ENCODE measurements at regions not wholly inside any gene's neighbourhood (a gene's known extent, or its start where the extent isn't known, plus 50 kb on each side); places are given as distances from the start of the nearest gene placed in this dataset.

DNA sequence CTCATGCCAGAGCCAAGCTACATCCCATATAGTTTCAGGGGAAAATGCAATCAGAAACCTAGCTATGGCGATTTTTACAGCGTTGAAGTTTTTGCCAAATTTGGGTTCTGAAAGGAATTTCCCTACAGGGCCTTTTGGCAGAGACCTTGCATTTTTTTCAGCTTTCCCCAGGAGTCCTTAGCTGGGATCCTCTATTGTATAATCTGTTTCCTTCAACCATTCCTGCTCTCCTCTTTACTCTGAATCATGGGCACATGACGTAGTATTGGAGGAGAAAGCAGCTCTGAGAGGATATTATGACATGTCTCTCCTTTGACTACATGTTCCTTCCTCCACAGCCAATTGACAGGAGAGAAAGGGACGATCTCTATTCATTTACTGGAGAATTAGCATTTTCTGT, 118.5 kb upstream of the ERCC6L2 start:
- DNase-seq (ENCODE audit: low spot score) = peak; percentile 85

- DNase-seq (ENCODE audit: low spot score) = no peak
Observed at GRCh38 chr9:95756101-95756500, 119.4 kb upstream of the ERCC6L2 start.

DNA sequence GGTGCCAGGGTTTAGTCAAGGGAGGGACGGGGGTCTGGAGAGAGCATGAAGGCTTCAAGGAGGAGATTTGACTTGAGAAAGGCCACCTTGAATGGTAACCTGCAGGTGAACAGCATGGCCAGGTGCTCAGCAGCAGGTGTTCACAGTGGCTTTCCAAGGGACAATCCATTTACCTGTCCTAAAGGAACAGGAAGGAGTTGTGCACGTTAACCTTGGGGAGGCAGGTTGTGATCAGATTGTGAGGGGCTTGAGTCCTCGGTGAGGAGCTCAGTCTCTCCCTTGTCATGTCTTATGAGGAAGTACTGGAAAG, 120.1 kb upstream of the ERCC6L2 start:
- DNase-seq (ENCODE audit: low spot score) = no peak

DNA sequence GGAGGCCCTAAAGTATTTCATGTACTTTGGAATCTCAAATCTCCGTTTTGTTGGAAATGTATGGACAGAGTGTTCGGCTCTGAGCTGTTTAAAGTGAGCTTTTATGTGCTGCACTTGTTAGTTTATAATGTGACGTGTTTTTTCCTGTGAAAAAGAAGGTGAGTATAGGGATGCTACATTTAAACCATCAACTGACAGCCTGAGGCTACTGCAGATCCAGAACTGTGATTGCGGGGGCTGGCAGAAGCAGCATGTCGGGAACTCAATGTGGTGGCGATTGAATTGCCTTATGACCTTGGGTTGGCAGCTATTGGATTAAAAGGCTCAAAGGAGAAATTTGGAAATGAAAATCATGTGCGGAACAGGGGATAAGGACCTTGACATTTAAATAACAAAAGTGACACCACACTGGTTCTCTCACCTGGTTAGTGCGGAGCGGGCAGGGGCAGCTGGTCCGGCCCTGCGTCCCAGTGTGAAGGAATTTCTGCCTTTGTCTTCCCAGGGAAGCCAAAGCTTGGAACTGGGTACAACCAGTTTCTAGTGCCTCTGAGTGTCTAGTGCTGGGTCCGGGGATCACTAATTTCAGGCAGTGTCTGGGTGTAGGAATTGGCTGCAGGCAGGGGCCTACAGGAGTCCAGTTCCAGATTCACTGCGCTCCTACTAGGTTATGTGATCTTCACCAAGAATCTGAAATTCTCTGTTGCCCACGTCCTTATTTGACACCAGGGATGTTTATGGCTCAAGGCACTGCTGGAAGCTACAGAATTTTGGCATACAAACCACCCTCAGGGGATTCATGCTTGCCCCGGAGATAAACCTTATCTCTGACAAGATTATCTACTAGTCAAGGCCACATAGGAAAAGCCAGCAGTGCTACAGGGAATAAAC, 120.7 kb upstream of the ERCC6L2 start:
- no peak for DNase-seq (ENCODE audit: low spot score)

GRCh38 chr9:95753762-95754465, 121.6 kb upstream of the ERCC6L2 start:
- peak; percentile 35 for DNase-seq (ENCODE audit: low spot score)

DNA sequence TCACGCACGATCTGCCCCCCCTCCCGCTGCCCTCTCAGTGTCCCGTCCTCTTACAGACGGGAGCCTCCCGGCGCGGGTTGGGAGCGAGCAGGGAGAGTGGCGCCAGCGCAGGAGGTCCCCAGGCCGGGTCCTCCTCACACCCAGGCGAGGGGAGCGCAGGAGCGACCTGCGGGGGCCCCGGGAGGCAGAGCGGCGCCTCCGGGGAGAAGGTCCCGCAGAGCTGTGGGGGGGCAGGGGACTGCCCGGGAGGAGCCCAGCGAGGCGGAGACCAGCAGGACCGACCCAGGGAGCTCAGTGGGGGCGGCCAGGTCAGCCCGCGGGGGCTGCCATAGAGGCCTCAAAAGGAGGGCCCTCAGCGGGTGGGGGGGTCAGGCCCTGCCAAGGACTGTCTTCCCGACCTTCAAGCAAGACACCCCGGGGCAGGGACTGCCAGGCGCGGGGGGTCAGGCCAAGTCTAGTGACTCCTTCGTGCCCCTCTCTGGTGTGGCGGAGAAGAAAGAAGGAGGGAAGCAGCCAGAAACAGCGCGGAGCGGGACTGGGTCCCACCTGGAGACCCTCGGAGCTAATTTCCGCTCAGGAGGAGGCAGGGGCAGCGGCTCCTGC, 123.3 kb upstream of the ERCC6L2 start:
- DNase-seq (ENCODE audit: low spot score) = no peak

DNA sequence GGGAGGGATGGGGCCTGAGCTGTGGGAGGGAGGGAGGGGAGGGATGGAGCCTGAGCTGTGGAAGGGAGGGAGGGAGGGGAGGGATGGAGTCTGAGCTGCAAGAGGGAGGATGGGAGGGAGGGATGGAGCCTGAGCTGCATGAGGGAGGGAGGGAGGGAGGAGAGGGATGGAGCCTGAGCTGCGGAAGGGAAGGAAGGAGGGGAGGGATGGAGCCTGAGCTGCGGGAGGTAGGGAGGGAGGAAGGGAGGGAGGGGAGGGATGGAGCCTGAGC, 124.0 kb upstream of the ERCC6L2 start:
- DNase-seq (ENCODE audit: low spot score) = no peak

GRCh38 chr9:95750725-95751519, 124.6 kb upstream of the ERCC6L2 start:
- no peak for DNase-seq (ENCODE audit: low spot score)

GRCh38 chr9:95749493-95749892, 126.0 kb upstream of the ERCC6L2 start:
- DNase-seq (ENCODE audit: low spot score) = no peak

DNA sequence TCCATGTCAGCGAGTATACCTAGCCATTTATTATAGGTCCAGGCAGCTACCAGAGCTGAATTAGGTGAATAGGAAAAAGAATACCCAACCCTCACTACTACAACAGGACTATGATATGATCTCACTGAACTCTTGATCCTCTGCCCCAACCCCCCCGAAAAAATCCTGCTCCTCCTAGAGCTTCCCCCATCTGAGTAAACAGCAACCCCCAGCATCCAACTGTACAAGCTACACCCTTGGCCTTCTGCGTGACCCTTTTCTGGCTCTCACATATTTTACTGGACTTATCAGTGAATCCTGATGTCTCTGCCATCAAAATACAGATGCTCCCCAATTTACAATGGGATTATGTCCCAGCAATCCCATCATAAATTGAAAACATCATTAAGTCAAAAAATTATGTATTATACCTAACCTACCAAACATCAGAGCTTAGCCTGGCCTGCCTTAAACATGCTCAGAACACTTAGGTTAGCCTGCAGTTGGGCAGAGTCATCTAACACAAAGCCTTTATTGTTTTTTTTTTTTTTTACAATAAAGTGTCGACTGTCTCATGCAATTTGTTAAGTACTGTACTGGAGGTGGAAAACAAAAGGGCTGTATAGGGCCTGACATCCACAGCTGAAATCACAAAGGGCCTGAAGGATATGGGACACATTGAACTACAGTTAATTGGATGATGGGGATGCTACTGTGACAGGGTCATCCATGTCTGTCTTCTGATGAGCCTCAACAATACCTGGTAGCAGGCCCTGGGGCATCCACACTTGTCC, 128.9 kb upstream of the ERCC6L2 start:
- no peak for DNase-seq (ENCODE audit: low spot score)

DNA sequence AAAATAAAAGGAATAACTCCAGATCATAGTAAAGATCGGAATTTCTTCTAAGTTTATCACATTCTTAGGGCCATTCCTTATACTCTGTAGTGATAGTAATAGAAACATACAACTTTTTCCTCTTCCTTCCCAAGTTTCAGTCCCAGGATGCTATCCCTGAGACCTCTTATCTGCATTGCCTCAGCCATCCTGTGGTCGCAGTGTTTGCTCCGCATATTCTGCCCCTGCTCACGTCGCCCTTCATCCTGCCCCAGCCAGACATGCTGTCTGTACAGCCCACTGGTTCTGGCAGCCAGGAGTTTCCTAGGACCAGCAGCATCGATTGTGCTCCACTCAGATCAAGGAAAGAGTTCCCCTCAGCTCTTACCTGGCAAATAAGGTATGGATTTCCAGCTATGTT, 132.7 kb upstream of the ERCC6L2 start:
- DNase-seq (ENCODE audit: low spot score) = no peak

GRCh38 chr9:95741631-95742030, 133.9 kb upstream of the ERCC6L2 start:
- no peak for DNase-seq (ENCODE audit: low spot score)

DNA sequence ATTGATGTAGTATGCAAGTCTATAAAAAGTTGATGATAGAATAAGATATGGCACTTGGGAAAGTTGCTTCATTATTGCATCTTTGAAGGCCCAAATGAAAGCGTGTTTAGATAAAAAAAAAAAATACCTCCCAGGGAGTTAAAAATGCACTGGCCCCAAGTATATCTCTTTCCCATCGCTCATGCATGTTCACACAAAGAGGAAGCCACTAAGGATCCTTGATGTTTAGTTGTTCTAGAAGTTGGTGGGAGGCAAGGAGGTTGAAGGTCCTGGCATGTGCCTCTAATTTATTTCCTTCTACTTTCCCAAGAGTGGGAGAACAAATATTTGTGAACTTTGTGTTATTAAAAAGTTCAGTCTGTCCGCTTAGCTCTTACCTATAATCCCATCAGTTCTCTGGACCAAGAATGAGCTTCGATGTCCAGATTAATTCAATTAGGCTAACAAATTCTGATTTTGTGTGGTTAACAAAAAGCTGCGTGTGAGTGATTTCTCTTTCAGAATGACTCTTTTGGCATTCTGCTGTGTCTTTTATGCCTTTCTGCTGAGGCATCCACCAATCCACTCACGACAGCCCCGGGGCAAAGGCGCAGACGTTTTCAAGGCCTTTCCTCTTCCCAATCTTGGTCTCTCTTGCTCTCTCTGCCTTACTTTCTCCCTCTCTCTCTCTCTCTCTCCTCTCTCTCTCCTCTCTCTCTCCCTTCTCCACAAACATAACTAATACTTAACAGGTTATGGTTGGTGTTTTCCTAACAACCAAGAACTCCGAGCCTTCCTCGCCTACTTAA, 135.1 kb upstream of the ERCC6L2 start:
- DNase-seq (ENCODE audit: low spot score) = no peak

DNA sequence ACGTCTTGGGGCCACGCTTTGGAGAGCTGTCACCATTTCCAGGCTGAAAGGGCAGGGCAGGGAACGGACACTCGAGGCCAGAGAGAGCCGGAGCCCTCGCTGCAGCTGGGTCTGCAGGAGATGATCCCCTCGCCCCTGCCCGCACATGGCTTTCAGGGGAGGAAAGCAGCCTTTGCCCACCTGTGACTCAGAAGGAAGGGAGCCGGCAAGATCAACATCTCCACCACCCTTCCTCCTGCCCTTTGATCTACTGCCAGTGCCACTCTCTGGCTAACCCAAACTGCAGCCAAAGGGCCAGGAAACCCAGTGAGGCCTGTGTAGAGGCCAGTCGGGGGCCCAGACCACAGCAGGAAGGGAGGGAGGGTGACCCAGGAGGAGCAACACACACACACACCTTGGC, 137.1 kb upstream of the ERCC6L2 start:
- no peak for DNase-seq (ENCODE audit: low spot score)

GRCh38 chr9:95736891-95737522, 138.5 kb upstream of the ERCC6L2 start:
- no peak for DNase-seq (ENCODE audit: low spot score)

GRCh38 chr9:95736370-95736769, 139.1 kb upstream of the ERCC6L2 start:
- no peak for DNase-seq (ENCODE audit: low spot score)

DNA sequence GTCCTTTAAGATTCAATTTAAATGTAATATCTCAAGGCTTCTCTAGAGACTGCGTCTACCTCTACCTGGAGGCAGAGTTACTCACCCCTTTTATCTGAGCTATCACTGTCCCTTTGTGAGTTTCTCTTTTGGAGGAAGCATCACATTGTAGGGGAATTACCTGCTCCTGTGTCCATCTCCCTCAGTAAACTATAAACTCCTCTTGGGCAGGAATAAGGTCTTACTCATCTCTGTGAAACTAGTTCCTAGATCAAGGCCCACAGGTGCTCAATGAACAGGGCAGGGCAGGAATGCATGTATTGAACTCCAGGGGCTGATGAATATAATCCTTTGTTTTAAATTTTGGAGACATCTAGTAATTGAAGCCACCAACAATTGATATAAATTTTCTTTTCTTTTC, 139.8 kb upstream of the ERCC6L2 start:
- DNase-seq (ENCODE audit: low spot score) = no peak

DNA sequence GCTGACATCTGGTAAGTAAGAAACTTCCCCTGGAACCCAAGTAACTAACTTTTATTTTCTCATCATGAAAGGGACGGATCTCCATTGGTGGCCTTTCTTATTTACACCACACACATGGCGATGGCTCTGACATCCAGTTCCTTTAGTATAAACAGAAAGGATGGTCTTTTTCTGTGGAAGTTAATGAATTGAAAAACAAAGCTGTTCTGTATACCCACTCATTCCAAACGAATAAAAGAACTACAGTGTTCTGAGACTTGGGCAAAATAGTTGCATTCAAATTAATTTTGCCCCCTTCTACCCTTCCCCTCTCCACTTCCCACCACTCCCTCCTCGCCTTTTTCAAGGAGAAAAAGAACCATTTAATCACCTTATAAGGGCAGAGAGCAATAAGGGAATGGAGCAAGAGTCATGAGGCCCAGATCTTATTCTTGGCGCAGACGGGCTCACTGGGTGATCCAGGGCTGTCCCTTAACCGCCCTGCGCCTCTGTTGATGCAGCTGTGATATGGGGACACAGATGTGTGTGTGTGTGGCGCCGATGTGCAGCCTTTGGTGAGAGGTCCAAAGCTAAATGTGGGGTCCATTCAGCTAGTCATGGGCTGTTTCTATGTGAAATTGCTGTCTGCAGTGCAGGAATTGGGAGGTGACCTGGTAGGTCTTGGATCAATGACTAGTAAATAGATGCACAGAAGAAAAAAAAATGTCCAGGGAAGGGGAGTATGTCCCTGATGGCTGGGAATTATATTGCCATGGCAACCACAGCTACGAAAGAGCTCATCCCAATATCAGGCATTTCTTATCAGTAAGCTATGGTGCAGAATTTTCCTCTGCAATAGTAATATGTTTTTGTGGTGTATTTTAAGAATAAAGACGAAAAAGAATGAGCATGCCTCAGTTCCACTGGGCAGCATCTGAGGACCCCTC, 141.5 kb upstream of the ERCC6L2 start:
- no peak for DNase-seq (ENCODE audit: low spot score)
